Neuronal stem cell (in vitro differentiated cells): ENCODE measurements at regions not wholly inside any gene's neighbourhood (a gene's known extent, or its start where the extent isn't known, plus 50 kb on each side); places are given as distances from the start of the nearest gene placed in this dataset.

Experiments used
- DNase-seq: peaks from one replicate; pipeline ENCODE4 v3.0.0-alpha.2; 2013; ENCODE audit warnings: low spot score
- H2AFZ ChIP-seq: one replicate; pipeline ENCODE4 v1.6.1; 2013; ENCODE audit warnings: mild to moderate bottlenecking, low read length, inconsistent platforms
- H2AK5ac ChIP-seq: 2 replicates; pipeline ENCODE4 v1.6.1; 2013; ENCODE audit warnings: low read depth, mild to moderate bottlenecking, inconsistent platforms, low read length, moderate library complexity, mixed read lengths
- H2BK120ac ChIP-seq: 2 replicates; pipeline ENCODE4 v1.6.1; 2013; ENCODE audit warnings: low read depth, mild to moderate bottlenecking, inconsistent platforms, low read length, moderate library complexity, mixed read lengths
- H2BK12ac ChIP-seq: one replicate; pipeline ENCODE4 v1.6.1; 2013; ENCODE audit warnings: low read length, inconsistent platforms
- H2BK15ac ChIP-seq: 2 replicates; pipeline ENCODE4 v1.6.1; 2013; ENCODE audit warnings: mild to moderate bottlenecking, low read length, inconsistent platforms, mixed read lengths
- H2BK5ac ChIP-seq: one replicate; pipeline ENCODE4 v1.6.1; 2013; ENCODE audit warnings: inconsistent platforms, mild to moderate bottlenecking, low read length, moderate library complexity
- H3K14ac ChIP-seq: one replicate; pipeline ENCODE4 v1.6.1; 2013; ENCODE audit warnings: low read length, inconsistent platforms
- H3K18ac ChIP-seq: 2 replicates; pipeline ENCODE4 v1.6.1; 2013; ENCODE audit warnings: low read length, inconsistent platforms
- H3K23ac ChIP-seq: 2 replicates; pipeline ENCODE4 v1.6.1; 2013; ENCODE audit warnings: low read depth, mild to moderate bottlenecking, mixed read lengths, low read length, inconsistent platforms; ENCODE audit not compliant: poor library complexity
- H3K27ac ChIP-seq: replicated peaks from 3 replicates; pipeline ENCODE4 v1.5.1; 2013; ENCODE audit warnings: low read length, inconsistent platforms
- H3K27me3 ChIP-seq, 3 experiments: 2 replicates each; pipeline ENCODE4 v1.6.1; 2013; ENCODE audit warnings: low read length in 3 of 3, mild to moderate bottlenecking in 2 of 3, inconsistent platforms in 1 of 3, low read depth in 1 of 3, mixed read lengths in 1 of 3, moderate library complexity in 1 of 3; ENCODE audit not compliant: control insufficient read depth in 3 of 3, insufficient read depth in 3 of 3
- H3K36me3 ChIP-seq, 2 donors: replicated peaks in 1 of 2; 2 replicates each; pipeline ENCODE4 v1.6.1; 2013; ENCODE audit warnings: low read length in 2 of 2; ENCODE audit not compliant: control insufficient read depth in 2 of 2, insufficient read depth in 2 of 2
- H3K4ac ChIP-seq: 2 replicates; pipeline ENCODE4 v1.6.1; 2013; ENCODE audit warnings: inconsistent platforms, mild to moderate bottlenecking, low read length, moderate library complexity
- H3K4me1 ChIP-seq, 2 donors: 1 replicate in 1 of 2; 2 replicates in 1 of 2; pipeline ENCODE4 v1.6.1; 2013; ENCODE audit warnings: low read length in 2 of 2, low read depth in 1 of 2; ENCODE audit not compliant: control insufficient read depth in 2 of 2, insufficient read depth in 1 of 2
- H3K4me2 ChIP-seq: one replicate; pipeline ENCODE4 v1.6.1; 2013; ENCODE audit warnings: mild to moderate bottlenecking, low read length, inconsistent platforms; ENCODE audit not compliant: insufficient read depth, poor library complexity, severe bottlenecking
- H3K4me3 ChIP-seq, 2 donors: 2 replicates each; pipeline ENCODE4 v1.5.1; 2013; ENCODE audit warnings: low read length in 2 of 2, mild to moderate bottlenecking in 2 of 2, inconsistent platforms in 1 of 2, moderate library complexity in 1 of 2
- H3K79me1 ChIP-seq: one replicate; pipeline ENCODE4 v1.6.1; 2013; ENCODE audit warnings: low read depth, mild to moderate bottlenecking, inconsistent platforms, low read length, moderate library complexity
- H3K9ac ChIP-seq: one replicate; pipeline ENCODE4 v1.6.1; 2013; ENCODE audit warnings: mild to moderate bottlenecking, low read depth, low read length, inconsistent platforms; ENCODE audit not compliant: poor library complexity
- H3K9me3 ChIP-seq, 2 donors: replicated peaks in 1 of 2; 2 replicates each; pipeline versions ENCODE3 to v1.6.1; 2013; ENCODE audit warnings: low read length in 2 of 2, mild to moderate bottlenecking in 2 of 2, inconsistent platforms in 1 of 2, low read depth in 1 of 2, mixed read lengths in 1 of 2, moderate library complexity in 1 of 2; ENCODE audit not compliant: control insufficient read depth in 2 of 2, insufficient read depth in 1 of 2
- H4K8ac ChIP-seq: one replicate; pipeline ENCODE4 v1.6.1; 2013; ENCODE audit warnings: low read depth, mild to moderate bottlenecking, inconsistent platforms, low read length, moderate library complexity
- H4K91ac ChIP-seq: one replicate; pipeline ENCODE4 v1.6.1; 2013; ENCODE audit warnings: low read length, low read depth, mild to moderate bottlenecking, inconsistent platforms; ENCODE audit not compliant: poor library complexity
- WGBS, 2 donors: extraction: QIAGEN DNeasy Blood & Tissue Kit; methylation state at CpG; one replicate each; pipeline ENCODE4 v1.1.7; 2013; ENCODE audit warnings: missing lambda C conversion rate in 2 of 2, mixed read lengths in 1 of 2; ENCODE audit not compliant: insufficient read length in 2 of 2, insufficient replicate concordance in 1 of 2; ENCODE audit errors: extremely low coverage in 2 of 2; 5-methylcytosine and 5-hydroxymethylcytosine counted together

- no CpG with 5 or more reads among the region's 2 CpGs for WGBS, 2 donors
- Histone ChIP-seq H3K9ac (no peak overlapping the region), H3K4me1 (peaks cover 0 to 6% of the 10 kb centered on the region in 2 donors), H4K91ac (no peak overlapping the region), H3K18ac (no peak overlapping the region), H4K8ac (no peak overlapping the region), H2BK15ac (no peak overlapping the region), H3K14ac (peak overlapping the region; percentile 5), H3K27me3 (peaks cover 0 to 14% (median 0%) of the 10 kb centered on the region in 3 experiments), H3K79me1 (no peaks in the 10 kb centered on the region), H2BK120ac (no peak overlapping the region), H3K4me3 (no peak overlapping the region), H2BK12ac (no peak overlapping the region), H3K4me2 (no peak overlapping the region), H3K9me3 (no peaks in the 10 kb centered on the region), H2AK5ac (no peak overlapping the region), H3K23ac (no peak overlapping the region), H2AFZ (peak overlapping the region; percentile 3), H3K36me3 (no peaks in the 10 kb centered on the region), H3K27ac (no peak overlapping the region), H3K4ac (no peak overlapping the region), H2BK5ac (no peak overlapping the region)
- no peak for DNase-seq
These were observed 266.6 kb upstream of the NPVF start for GRCh38 chr7:25494896-25495295.

DNA sequence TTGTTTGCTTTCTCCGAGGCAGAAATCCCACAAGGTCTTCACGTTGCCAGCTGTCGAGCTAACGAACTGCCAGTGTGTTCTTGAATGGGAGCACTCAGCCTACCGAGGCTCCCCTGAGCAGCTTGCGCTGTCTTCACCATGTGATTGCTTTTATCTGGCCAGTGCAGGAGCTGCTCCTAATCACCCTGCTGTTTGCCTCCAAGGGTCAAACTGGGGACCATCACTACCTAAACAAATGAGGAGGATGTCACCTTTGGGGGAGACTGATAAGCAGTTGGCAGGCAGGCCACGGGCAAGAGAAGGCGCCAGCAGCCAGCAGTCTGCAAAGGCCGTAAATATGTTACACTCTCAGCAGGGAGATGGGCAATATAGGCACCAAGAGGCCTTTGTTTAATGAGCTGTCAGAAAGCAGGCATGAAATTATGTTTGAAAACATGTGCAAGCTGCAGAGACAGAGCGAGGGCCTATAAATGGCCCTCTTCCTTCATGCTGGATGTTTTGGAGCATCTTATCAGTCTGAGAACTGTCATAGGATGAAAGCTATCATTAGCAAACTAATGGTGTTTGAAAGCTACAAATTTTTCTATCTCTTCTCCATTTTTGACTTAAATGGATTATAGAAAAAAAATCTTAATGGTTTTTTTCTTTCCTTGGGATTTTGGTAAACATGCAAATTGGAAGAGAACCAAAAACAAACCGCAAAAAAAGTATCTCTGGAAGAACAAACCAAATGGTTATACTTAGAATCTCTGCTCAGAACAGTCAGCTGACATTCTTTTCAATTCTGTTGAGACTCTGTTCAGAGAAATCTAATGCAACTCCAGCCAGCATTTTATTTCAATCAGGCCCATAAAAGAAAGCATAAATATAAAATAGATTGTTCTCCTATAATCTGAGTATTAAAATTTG, 267.3 kb upstream of the NPVF start:
- Histone ChIP-seq H2AK5ac (no peak overlapping the region), H4K8ac (no peak overlapping the region), H3K18ac (no peak overlapping the region), H3K27ac (no peak overlapping the region), H3K36me3 (no peaks in the 10 kb centered on the region), H2BK120ac (no peak overlapping the region), H3K4me3 (no peak overlapping the region), H3K14ac (peak overlapping the region; percentile 5), H3K23ac (no peak overlapping the region), H2BK5ac (no peak overlapping the region), H3K4me1 (peaks cover 0 to 6% of the 10 kb centered on the region in 2 donors), H4K91ac (no peak overlapping the region), H3K27me3 (peaks cover 0 to 14% (median 0%) of the 10 kb centered on the region in 3 experiments), H2BK15ac (no peak overlapping the region), H2AFZ (peak overlapping the region; percentile 3), H2BK12ac (no peak overlapping the region), H3K4ac (no peak overlapping the region), H3K9ac (no peak overlapping the region), H3K9me3 (no peaks in the 10 kb centered on the region), H3K4me2 (no peak overlapping the region), H3K79me1 (no peaks in the 10 kb centered on the region)
- no peak for DNase-seq
- no CpG with 5 or more reads among the region's 11 CpGs for WGBS, 2 donors

GRCh38 chr7:25496476-25497368, 268.4 kb upstream of the NPVF start:
- Histone ChIP-seq H2BK120ac (no peak overlapping the region), H3K23ac (no peak overlapping the region), H3K27me3 (peaks cover 0 to 16% (median 0%) of the 10 kb centered on the region in 3 experiments), H2BK5ac (no peak overlapping the region), H2AK5ac (no peak overlapping the region), H2BK15ac (no peak overlapping the region), H2BK12ac (no peak overlapping the region), H3K9me3 (no peaks in the 10 kb centered on the region), H3K27ac (no peak overlapping the region), H4K8ac (no peak overlapping the region), H2AFZ (no peak overlapping the region), H4K91ac (no peak overlapping the region), H3K4me2 (no peak overlapping the region), H3K36me3 (no peaks in the 10 kb centered on the region), H3K4me3 (no peak overlapping the region), H3K4ac (no peak overlapping the region), H3K18ac (no peak overlapping the region), H3K14ac (no peak overlapping the region), H3K79me1 (no peaks in the 10 kb centered on the region), H3K4me1 (peaks cover 0 to 6% of the 10 kb centered on the region in 2 donors), H3K9ac (no peak overlapping the region)
- no CpG with 5 or more reads among the region's 11 CpGs for WGBS, 2 donors
- DNase-seq = no peak
